ENCODE measurements at regions not wholly inside any gene's neighbourhood (a gene's known extent, or its start where the extent isn't known, plus 50 kb on each side); places are given as distances from the start of the nearest gene placed in this dataset.

DNA sequence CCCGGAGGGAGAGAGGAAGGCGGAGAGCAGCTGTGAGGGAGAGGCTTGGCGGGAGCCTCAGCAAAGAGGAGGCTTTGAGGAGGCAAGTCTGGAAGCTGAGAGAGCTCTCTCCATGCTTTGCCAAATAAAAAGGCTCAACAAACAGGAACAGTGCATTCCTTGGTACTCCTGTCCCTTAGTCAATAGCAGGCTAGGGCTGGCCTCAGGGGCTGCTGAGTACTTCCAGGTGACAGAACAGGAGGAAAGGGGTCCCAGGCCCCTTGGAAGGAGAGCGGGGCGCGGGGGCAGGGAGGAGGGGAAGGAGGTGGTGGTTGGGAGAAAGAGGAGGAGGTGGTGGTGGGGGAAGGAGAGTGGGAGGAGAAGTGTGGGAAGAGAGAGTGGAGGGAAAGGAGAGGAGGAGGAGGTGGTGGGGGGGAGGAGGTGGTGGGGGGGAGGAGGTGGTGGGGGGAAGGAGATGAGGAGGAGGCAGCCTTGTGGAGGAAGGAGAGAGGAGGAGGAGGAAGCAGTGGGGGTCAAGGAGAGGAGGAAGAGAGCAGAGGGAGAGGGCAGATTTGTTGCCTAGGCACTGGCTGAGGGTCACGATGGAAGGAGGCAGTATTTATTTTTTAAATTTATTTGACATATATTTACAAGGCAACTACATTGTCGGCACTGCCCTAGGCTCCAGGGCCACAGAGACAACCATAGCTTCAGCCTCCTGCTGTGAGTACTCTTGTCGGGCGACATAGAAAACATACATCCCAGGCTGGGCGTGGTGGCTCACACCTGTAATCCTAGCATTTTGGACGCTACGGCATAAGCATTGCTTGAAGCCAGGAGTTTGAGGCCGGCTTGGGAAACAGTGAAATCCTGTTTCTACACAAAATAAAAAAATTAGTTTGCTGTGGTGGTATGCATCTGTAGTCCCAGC is 74.2 kb upstream of the ZBED5 start:
- no peaks in the 10 kb centered on the region for H3K36me3 ChIP-seq
- H3K4me3 ChIP-seq, result peak overlapping the region; percentile 78
- peak; percentile 26 for DNase-seq
- intact Hi-C loops (cut with micrococcal nuclease), result loop anchor here (5.0 to 10.0 kb wide), 2 partner anchors 90 to 853 kb away; no protein-coding TSS in a partner anchor
- H3K4me1 ChIP-seq, result peaks cover 43% of the 10 kb centered on the region
- TF ChIP-seq, protein P1, sequence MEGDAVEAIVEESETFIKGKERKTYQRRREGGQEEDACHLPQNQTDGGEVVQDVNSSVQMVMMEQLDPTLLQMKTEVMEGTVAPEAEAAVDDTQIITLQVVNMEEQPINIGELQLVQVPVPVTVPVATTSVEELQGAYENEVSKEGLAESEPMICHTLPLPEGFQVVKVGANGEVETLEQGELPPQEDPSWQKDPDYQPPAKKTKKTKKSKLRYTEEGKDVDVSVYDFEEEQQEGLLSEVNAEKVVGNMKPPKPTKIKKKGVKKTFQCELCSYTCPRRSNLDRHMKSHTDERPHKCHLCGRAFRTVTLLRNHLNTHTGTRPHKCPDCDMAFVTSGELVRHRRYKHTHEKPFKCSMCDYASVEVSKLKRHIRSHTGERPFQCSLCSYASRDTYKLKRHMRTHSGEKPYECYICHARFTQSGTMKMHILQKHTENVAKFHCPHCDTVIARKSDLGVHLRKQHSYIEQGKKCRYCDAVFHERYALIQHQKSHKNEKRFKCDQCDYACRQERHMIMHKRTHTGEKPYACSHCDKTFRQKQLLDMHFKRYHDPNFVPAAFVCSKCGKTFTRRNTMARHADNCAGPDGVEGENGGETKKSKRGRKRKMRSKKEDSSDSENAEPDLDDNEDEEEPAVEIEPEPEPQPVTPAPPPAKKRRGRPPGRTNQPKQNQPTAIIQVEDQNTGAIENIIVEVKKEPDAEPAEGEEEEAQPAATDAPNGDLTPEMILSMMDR (IDR thresholded peaks at IDR 0.05; ENCODE audit: borderline replicate concordance), result no peak
- peak overlapping the region; percentile 89 for H3K27ac ChIP-seq (replicated peaks)
- no peaks in the 10 kb centered on the region for H3K27me3 ChIP-seq (ENCODE audit: low read depth)
- no peaks in the 10 kb centered on the region for H3K9me3 ChIP-seq (replicated peaks)

- intact Hi-C loops (cut with micrococcal nuclease), result loop anchor here (5.0 to 10.0 kb wide), 2 partner anchors 91 to 854 kb away; no protein-coding TSS in a partner anchor
- Histone ChIP-seq H3K4me1 (peaks cover 46% of the 10 kb centered on the region), H3K36me3 (no peaks in the 10 kb centered on the region), H3K27me3 (ENCODE audit: low read depth) (no peaks in the 10 kb centered on the region), H3K9me3 (replicated peaks) (no peaks in the 10 kb centered on the region), H3K27ac (replicated peaks) (peak overlapping the region; percentile 89), H3K4me3 (peak overlapping the region; percentile 78)
- TF ChIP-seq, protein P1 (IDR thresholded peaks at IDR 0.05; ENCODE audit: borderline replicate concordance), result no peak
- peak; percentile 74 for DNase-seq
Measured at GRCh38 chr11:10930972-10931760, 73.3 kb upstream of the ZBED5 start.

GRCh38 chr11:10930224-10930971 is 72.5 kb upstream of the ZBED5 start:
- no peaks in the 10 kb centered on the region for H3K36me3 ChIP-seq
- peak overlapping the region; percentile 78 for H3K4me3 ChIP-seq
- intact Hi-C loops (cut with micrococcal nuclease), result loop anchor here (5.0 to 10.0 kb wide), 2 partner anchors 92 to 854 kb away; no protein-coding TSS in a partner anchor
- peaks cover 49% of the 10 kb centered on the region for H3K4me1 ChIP-seq
- H3K27ac ChIP-seq (replicated peaks), result peak overlapping the region; percentile 89
- DNase-seq, result no peak
- H3K27me3 ChIP-seq (ENCODE audit: low read depth), result no peaks in the 10 kb centered on the region
- TF ChIP-seq, protein P1 (IDR thresholded peaks at IDR 0.05; ENCODE audit: borderline replicate concordance), result no peak
- H3K9me3 ChIP-seq (replicated peaks), result no peaks in the 10 kb centered on the region

DNA sequence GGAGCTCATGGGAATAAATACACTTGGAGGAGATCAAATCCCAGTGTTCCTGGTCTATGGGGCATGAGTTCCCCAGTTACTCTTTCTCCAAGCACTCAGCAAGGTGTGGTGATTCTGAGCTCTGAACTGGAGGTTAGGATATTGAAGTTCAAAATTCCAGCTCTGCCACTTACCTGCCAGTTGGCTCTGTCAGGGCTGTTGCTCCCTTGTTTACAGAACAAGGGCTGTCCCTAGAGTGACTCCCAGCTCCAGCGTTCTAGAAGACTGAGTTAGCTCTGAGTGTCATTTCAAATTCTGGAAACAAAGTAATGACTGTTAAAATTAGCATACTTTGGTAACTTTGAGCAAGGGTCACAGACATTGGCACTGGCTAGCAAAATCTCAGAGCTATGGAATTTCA is 69.7 kb upstream of the ZBED5 start:
- H3K27ac ChIP-seq (replicated peaks), result no peak overlapping the region
- no peaks in the 10 kb centered on the region for H3K9me3 ChIP-seq (replicated peaks)
- peaks cover 50% of the 10 kb centered on the region for H3K4me1 ChIP-seq
- H3K27me3 ChIP-seq (ENCODE audit: low read depth), result no peaks in the 10 kb centered on the region
- TF ChIP-seq, protein P1 (IDR thresholded peaks at IDR 0.05; ENCODE audit: borderline replicate concordance), result no peak
- H3K36me3 ChIP-seq, result no peaks in the 10 kb centered on the region
- no peak overlapping the region for H3K4me3 ChIP-seq
- DNase-seq, result no peak
- intact Hi-C loops (cut with micrococcal nuclease), result no loop called here

DNA sequence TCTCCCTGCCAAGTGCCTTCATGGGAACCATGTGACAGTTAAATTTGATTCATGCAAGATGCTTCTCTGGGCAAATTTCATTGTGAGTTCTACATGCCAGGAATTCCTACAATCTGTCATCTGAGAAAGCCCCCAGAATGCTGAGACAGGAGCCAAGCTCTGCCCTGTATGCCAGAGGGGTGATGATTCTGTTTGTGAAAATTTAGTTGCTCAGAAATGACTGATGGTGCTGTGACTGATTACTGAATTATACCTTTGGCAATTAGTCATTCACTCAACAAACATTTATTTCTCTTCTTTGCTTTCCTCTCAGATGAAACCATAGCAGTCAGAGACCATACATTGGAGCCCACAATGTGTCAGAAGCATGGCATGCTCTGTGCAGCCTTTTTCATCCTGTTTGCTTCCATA is 69.0 kb upstream of the ZBED5 start:
- Histone ChIP-seq H3K4me3 (no peak overlapping the region), H3K27ac (replicated peaks) (no peak overlapping the region), H3K27me3 (ENCODE audit: low read depth) (no peaks in the 10 kb centered on the region), H3K36me3 (no peaks in the 10 kb centered on the region), H3K9me3 (replicated peaks) (no peaks in the 10 kb centered on the region), H3K4me1 (peaks cover 44% of the 10 kb centered on the region)
- TF ChIP-seq, protein P1 (IDR thresholded peaks at IDR 0.05; ENCODE audit: borderline replicate concordance), result no peak
- intact Hi-C loops (cut with micrococcal nuclease), result no loop called here
- DNase-seq, result no peak
